ENCODE measurements at regions not wholly inside any gene's neighbourhood (a gene's known extent, or its start where the extent isn't known, plus 50 kb on each side); places are given as distances from the start of the nearest gene placed in this dataset.

- DNase-seq (ENCODE audit: low spot score) = no peak
- Mint-ChIP-seq H3K9me3 (ENCODE audit: low read depth) (no peaks in the 10 kb centered on the region), H3K4me3 (ENCODE audit: unreplicated experiment) (no peak overlapping the region), H3K4me1 (ENCODE audit: low read depth) (peaks cover 34% of the 10 kb centered on the region), H3K36me3 (ENCODE audit: low read depth) (no peaks in the 10 kb centered on the region), H3K27ac (ENCODE audit: unreplicated experiment) (no peak overlapping the region), H3K27me3 (ENCODE audit: low read depth) (no peaks in the 10 kb centered on the region)
- TF ChIP-seq CTCF (IDR thresholded peaks at IDR 0.05) = peak; percentile 39
These were observed 237.5 kb downstream of the DSEL start for GRCh38 chr18:67278984-67279383.

- peaks cover 2% of the 10 kb centered on the region for H3K36me3 Mint-ChIP-seq (ENCODE audit: low read depth)
- H3K9me3 Mint-ChIP-seq (ENCODE audit: low read depth) = peaks cover 8% of the 10 kb centered on the region
- H3K4me3 Mint-ChIP-seq (ENCODE audit: unreplicated experiment) = no peak overlapping the region
- DNase-seq (ENCODE audit: low spot score) = no peak
- peaks cover 15% of the 10 kb centered on the region for H3K4me1 Mint-ChIP-seq (ENCODE audit: low read depth)
- no peaks in the 10 kb centered on the region for H3K27me3 Mint-ChIP-seq (ENCODE audit: low read depth)
- TF ChIP-seq CTCF (IDR thresholded peaks at IDR 0.05) = no peak
- H3K27ac Mint-ChIP-seq (ENCODE audit: unreplicated experiment) = no peak overlapping the region
These were observed 239.9 kb downstream of the DSEL start for GRCh38 chr18:67276638-67277037.

- no peak for TF ChIP-seq CTCF (IDR thresholded peaks at IDR 0.05)
- Mint-ChIP-seq H3K36me3 (ENCODE audit: low read depth) (peaks cover 2% of the 10 kb centered on the region), H3K9me3 (ENCODE audit: low read depth) (peaks cover 8% of the 10 kb centered on the region), H3K4me3 (ENCODE audit: unreplicated experiment) (no peak overlapping the region), H3K4me1 (ENCODE audit: low read depth) (peaks cover 9% of the 10 kb centered on the region), H3K27me3 (ENCODE audit: low read depth) (no peaks in the 10 kb centered on the region), H3K27ac (ENCODE audit: unreplicated experiment) (no peak overlapping the region)
- DNase-seq (ENCODE audit: low spot score) = no peak
These were observed 243.2 kb downstream of the DSEL start for GRCh38 chr18:67273288-67273687.

GRCh38 chr18:67269206-67269605 lies 247.3 kb downstream of the DSEL start:
- peaks cover 11% of the 10 kb centered on the region for H3K9me3 Mint-ChIP-seq (ENCODE audit: low read depth)
- H3K36me3 Mint-ChIP-seq (ENCODE audit: low read depth) = peaks cover 2% of the 10 kb centered on the region
- no peaks in the 10 kb centered on the region for H3K27me3 Mint-ChIP-seq (ENCODE audit: low read depth)
- no peak for DNase-seq (ENCODE audit: low spot score)
- no peak overlapping the region for H3K27ac Mint-ChIP-seq (ENCODE audit: unreplicated experiment)
- H3K4me3 Mint-ChIP-seq (ENCODE audit: unreplicated experiment) = no peak overlapping the region
- TF ChIP-seq CTCF (IDR thresholded peaks at IDR 0.05) = no peak
- H3K4me1 Mint-ChIP-seq (ENCODE audit: low read depth) = peaks cover 38% of the 10 kb centered on the region

- Mint-ChIP-seq H3K27ac (ENCODE audit: unreplicated experiment) (no peak overlapping the region), H3K9me3 (ENCODE audit: low read depth) (peaks cover 11% of the 10 kb centered on the region), H3K36me3 (ENCODE audit: low read depth) (peaks cover 2% of the 10 kb centered on the region), H3K4me1 (ENCODE audit: low read depth) (peaks cover 38% of the 10 kb centered on the region), H3K4me3 (ENCODE audit: unreplicated experiment) (no peak overlapping the region), H3K27me3 (ENCODE audit: low read depth) (no peaks in the 10 kb centered on the region)
- TF ChIP-seq CTCF (IDR thresholded peaks at IDR 0.05) = no peak
- DNase-seq (ENCODE audit: low spot score) = no peak
These were observed 248.0 kb downstream of the DSEL start for GRCh38 chr18:67268530-67268929.

Measured in chondrocyte (in vitro differentiated cells).